Heart left ventricle (tissue), 16 donors: ENCODE measurements at regions not wholly inside any gene's neighbourhood (a gene's known extent, or its start where the extent isn't known, plus 50 kb on each side); places are given as distances from the start of the nearest gene placed in this dataset.

Source experiments
- ATAC-seq, 4 donors: fragments of 200-7000 bp; cut with Tn5 transposase; one replicate each; pipeline ENCODE4 v1.9.1; 2020 to 2022; ENCODE audit warnings: moderate library complexity in 4 of 4, mild to moderate bottlenecking in 3 of 4, moderate number of reproducible peaks in 1 of 4
- DNase-seq, 5 donors: peaks; one replicate each; pipeline ENCODE4 v3.0.0-alpha.2; 2020
- H3K27ac ChIP-seq, 12 donors: fragments of 200-600 bp; sonication (generic) in 4 of 12; one replicate each; pipeline versions ENCODE4 v1.5.0 to v1.8.0; 2016 to 2022; ENCODE audit warnings: mild to moderate bottlenecking in 2 of 12
- H3K27me3 ChIP-seq, 9 donors: fragments of 200-600 bp; sonication (generic) in 2 of 9; one replicate each; pipeline versions ENCODE4 v1.5.1 to v1.8.0; 2016 to 2022; ENCODE audit warnings: mild to moderate bottlenecking in 3 of 9
- H3K36me3 ChIP-seq, 9 donors: fragments of 200-600 bp; sonication (generic) in 2 of 9; one replicate each; pipeline versions ENCODE4 v1.5.0 to v1.8.0; 2018 to 2022; ENCODE audit warnings: mild to moderate bottlenecking in 2 of 9
- H3K4me1 ChIP-seq, 12 donors: fragments of 200-600 bp; sonication (generic) in 4 of 12; one replicate each; pipeline versions ENCODE4 v1.5.0 to v1.8.0; 2016 to 2022; ENCODE audit warnings: mild to moderate bottlenecking in 3 of 12
- H3K4me3 ChIP-seq, 12 donors: fragments of 200-600 bp; sonication (generic) in 4 of 12; one replicate each; pipeline versions ENCODE4 v1.5.0 to v1.8.0; 2017 to 2022; ENCODE audit warnings: mild to moderate bottlenecking in 9 of 12, moderate library complexity in 4 of 12
- H3K9me3 ChIP-seq, 12 donors: fragments of 200-600 bp; sonication (generic) in 4 of 12; one replicate each; pipeline versions ENCODE4 v1.5.0 to v1.8.0; 2016 to 2022; ENCODE audit warnings: mild to moderate bottlenecking in 1 of 12
- CTCF ChIP-seq, 12 donors: fragments of 200-600 bp; sonication (generic) in 4 of 12; IDR thresholded peaks; one replicate each; pipeline versions ENCODE4 v1.5.0 to v1.8.0; 2018 to 2022; ENCODE audit warnings: antibody characterized with exemption in 12 of 12, mild to moderate bottlenecking in 5 of 12
- POLR2A ChIP-seq, 2 donors: fragments of 450-650 bp; IDR thresholded peaks; one replicate each; pipeline ENCODE4 v1.6.1; 2017; ENCODE audit warnings: antibody characterized with exemption in 2 of 2, mild to moderate bottlenecking in 2 of 2, moderate library complexity in 2 of 2
- WGBS, 4 donors: extraction: QIAGEN DNeasy Blood & Tissue Kit in 2 of 4; methylation state at CpG; one replicate each; pipeline versions ENCODE4 v1.1.5 to v1.1.7; 2013 to 2018; 5-methylcytosine and 5-hydroxymethylcytosine counted together
- intact Hi-C, 10 donors: fragments of 100-400 bp; cut with DNase I; formaldehyde crosslinking; loops; one replicate each; pipeline versions ENCODE4 v1.11.1 to v1.14.2; 2022
- donor health status: ischemic (EF 13 %, LVEDD 7.1; RV severe dilation, severe dysfunction).
- donor health status: healthy with polysubstance abuse.
- donor health status: DM: no; HTN: yes; CAD: no.
- donor health status: DM: no; HTN: no; CAD: no.
- donor health status: ischemic (EF 25% LVEDD 6.9; RV normal size, moderate dysfunction).
- donor health status: ischemic (EF 25% LVEDD 5.7; RV mildly dilated, moderate dysfunction).
- donor health status: healthy.
- donor health status: DM: yes; HTN: yes; CAD: no.
- donor health status: ischemic (EF 35%, LVEDD 5.7; RV mildly dilated, moderate dysfunction).
- donor health status: nonischemic (EF 11% LVEDD 7.7; RV severe dilation, severe dysfunction).
- donor health status: DM: yes; HTN: yes; CAD: no.
- donor health status: PGD.
- donor health status: ischemic (EF 29% LVEDD 5.4; RV normal size, mild dysfunction).
- donor health status: nonischemic (EF 23%, LVEDD 6.1; RV moderate dilation, normal function).

DNA sequence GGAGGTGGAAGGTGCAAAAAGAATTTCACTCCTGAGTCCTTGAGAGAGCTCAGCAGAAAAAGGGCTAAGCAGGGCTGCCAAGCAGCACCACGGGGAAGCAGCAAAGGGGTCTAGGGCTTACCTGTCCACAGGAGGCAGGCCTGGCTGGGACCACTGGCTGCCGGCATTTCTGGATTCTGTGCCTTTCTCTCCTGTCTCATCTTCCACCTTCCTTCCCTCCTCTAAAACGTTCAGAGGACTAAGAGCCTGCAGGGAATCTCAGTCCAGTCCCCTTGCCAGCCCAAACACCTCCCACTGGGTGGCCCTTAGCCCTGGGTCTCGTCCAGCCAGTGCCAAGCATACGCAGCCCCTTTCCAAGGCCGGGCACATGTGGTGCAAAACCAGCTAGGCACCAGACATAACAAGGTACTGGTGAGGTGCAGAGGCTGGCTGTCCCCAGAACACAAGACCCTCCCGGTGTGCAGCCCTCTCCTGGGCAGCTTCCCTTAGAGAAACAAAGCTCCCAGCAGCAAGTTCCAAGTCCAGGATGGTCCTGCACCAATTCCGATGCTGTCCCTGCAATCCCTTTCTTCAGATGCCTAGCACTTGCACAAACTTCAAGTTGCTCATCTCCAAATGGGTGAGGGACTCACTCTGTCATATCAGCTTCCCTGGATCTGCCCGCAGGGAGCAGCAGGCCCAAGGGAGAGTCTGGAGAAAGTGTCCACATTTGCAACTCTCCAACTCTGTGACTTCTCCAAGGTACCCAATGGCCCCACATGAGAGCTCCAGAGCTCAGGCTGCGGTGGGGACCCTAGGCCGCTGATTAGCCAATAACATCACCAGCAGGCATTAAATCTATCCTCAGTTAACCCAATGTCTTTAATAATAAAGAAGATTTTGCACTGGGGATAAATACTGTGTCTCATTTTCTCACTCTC is 126.3 kb downstream of the C5orf15 start:
- 76 to 82% (median 80%) methylated on average over 10 to 11 of the region's 11 CpGs for WGBS, 4 donors
- Histone ChIP-seq H3K4me3 (no peak overlapping the region), H3K27ac (no peak overlapping the region), H3K9me3 (no peaks in the 10 kb centered on the region), H3K36me3 (no peaks in the 10 kb centered on the region), H3K4me1 (no peaks in the 10 kb centered on the region), H3K27me3 (peaks cover 0 to 3% (median 0%) of the 10 kb centered on the region in 9 donors)
- ATAC-seq, result no peak
- no peak for DNase-seq
- intact Hi-C loops, result loop anchor here in 1 of 10 donors (5.0 kb wide), 1 partner anchor 155 kb away; no protein-coding TSS in a partner anchor
- TF ChIP-seq POLR2A (IDR thresholded peaks at IDR 0.05) (no peak), CTCF (IDR thresholded peaks at IDR 0.05) (no peak)

GRCh38 chr5:133840168-133840567 is 128.3 kb downstream of the C5orf15 start:
- Histone ChIP-seq H3K9me3 (no peaks in the 10 kb centered on the region), H3K4me1 (no peaks in the 10 kb centered on the region), H3K27me3 (peaks cover 0 to 6% (median 0%) of the 10 kb centered on the region in 9 donors), H3K36me3 (no peaks in the 10 kb centered on the region), H3K4me3 (no peak overlapping the region), H3K27ac (no peak overlapping the region)
- TF ChIP-seq CTCF (IDR thresholded peaks at IDR 0.05), result no peak
- TF ChIP-seq POLR2A (IDR thresholded peaks at IDR 0.05), result no peak
- no peak for DNase-seq
- intact Hi-C loops, result loop anchor here in 1 of 10 donors (5.0 kb wide), 1 partner anchor 153 kb away; no protein-coding TSS in a partner anchor
- WGBS, 4 donors, result 78 to 84% (median 82%) methylated on average over 2 of the region's 2 CpGs
- ATAC-seq, result no peak

DNA sequence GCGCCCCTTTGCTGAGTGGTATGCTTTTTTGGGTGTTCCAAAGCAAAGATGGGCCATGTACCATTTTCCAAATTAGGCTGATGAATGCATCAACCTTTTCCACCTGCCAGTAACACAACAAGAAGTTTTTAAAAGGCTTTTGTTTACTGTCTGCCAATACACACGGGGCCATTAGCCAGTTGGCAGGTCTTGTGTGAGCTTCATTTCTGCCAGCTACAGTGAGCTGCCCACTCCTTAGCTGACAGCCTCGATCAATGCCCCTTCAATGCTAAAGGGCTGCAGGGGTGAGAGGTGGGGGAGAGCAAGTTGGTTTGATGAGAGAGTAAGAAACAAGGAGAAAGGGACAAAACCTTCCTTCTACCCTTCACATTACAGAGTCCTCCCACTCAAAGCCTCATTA is 128.7 kb downstream of the C5orf15 start:
- Histone ChIP-seq H3K27ac (no peak overlapping the region), H3K4me1 (no peaks in the 10 kb centered on the region), H3K9me3 (no peaks in the 10 kb centered on the region), H3K27me3 (peaks cover 0 to 7% (median 0%) of the 10 kb centered on the region in 9 donors), H3K4me3 (no peak overlapping the region), H3K36me3 (no peaks in the 10 kb centered on the region)
- no peak for DNase-seq
- TF ChIP-seq CTCF (IDR thresholded peaks at IDR 0.05), result no peak
- no peak for TF ChIP-seq POLR2A (IDR thresholded peaks at IDR 0.05)
- intact Hi-C loops, result loop anchor here in 1 of 10 donors (5.0 kb wide), 1 partner anchor 152 kb away; no protein-coding TSS in a partner anchor
- no peak for ATAC-seq
- WGBS, 4 donors, result 37 to 52% (median 43%) methylated on average over 3 of the region's 3 CpGs

DNA sequence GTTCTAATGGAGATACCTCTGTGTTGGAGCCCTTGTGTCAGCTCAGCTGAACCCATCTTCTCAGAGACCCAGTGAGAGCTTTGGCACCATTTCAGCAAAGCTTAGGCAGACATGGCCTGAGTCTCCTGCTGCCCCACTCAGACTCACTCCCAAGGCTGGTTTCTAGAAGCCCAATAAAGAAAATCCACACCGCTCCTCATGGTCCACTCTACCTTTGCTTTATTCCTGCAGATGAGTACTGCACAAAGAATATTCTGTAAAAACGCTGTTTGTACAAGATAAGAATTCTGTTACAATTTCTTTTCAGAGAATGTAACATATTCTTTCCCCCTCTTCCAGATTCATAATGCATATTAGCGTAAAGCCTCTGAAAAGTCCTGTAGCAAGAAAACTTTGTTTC is 129.3 kb downstream of the C5orf15 start:
- TF ChIP-seq CTCF (IDR thresholded peaks at IDR 0.05) (no peak), POLR2A (IDR thresholded peaks at IDR 0.05) (no peak)
- Histone ChIP-seq H3K27me3 (peaks cover 0 to 7% (median 0%) of the 10 kb centered on the region in 9 donors), H3K36me3 (no peaks in the 10 kb centered on the region), H3K9me3 (no peaks in the 10 kb centered on the region), H3K27ac (no peak overlapping the region), H3K4me3 (no peak overlapping the region), H3K4me1 (no peaks in the 10 kb centered on the region)
- WGBS, 4 donors, result 88 to 91% (median 90%) methylated on average over 3 of the region's 3 CpGs
- DNase-seq, result no peak
- intact Hi-C loops, result no loop called here
- no peak for ATAC-seq
